Hematopoietic multipotent progenitor cell treated with erythropoietin and hydrocortisone succinate and interleukin-3 and kit ligand, for 15 days (in vitro differentiated cells): ENCODE measurements at regions not wholly inside any gene's neighbourhood (a gene's known extent, or its start where the extent isn't known, plus 50 kb on each side); places are given as distances from the start of the nearest gene placed in this dataset.

Experiments
- DNase-seq: peaks from one replicate; pipeline ENCODE4 v3.0.0-alpha.2; 2015; ENCODE audit warnings: low spot score

DNA sequence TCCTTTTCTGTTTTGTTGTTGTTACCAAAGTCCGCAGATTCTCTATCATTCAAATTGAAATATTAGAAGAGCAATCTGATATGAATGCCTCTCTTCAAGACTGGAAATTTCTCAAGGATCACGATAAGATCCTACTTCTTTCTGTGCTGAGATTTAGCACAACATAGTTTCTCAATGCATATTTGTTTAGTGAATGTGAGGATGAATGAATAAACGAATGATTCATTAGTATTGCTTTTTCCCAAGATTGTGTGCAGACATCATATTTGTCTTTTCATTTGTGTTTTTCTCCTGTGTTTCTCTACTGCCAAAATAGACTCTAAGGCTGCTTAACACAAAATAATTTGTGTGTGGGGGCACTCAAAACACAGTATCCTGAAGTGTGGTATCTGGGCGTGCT is 862.7 kb upstream of the MAP3K7 start:
- no peak for DNase-seq

GRCh38 chr6:91447530-91448254 is 860.8 kb upstream of the MAP3K7 start:
- no peak for DNase-seq

GRCh38 chr6:91447081-91447480 is 860.2 kb upstream of the MAP3K7 start:
- DNase-seq: no peak

GRCh38 chr6:91443405-91443804 is 856.5 kb upstream of the MAP3K7 start:
- no peak for DNase-seq

GRCh38 chr6:91442342-91442741 is 855.5 kb upstream of the MAP3K7 start:
- no peak for DNase-seq

- DNase-seq: no peak
These were observed 851.7 kb upstream of the MAP3K7 start for GRCh38 chr6:91438570-91438969.

GRCh38 chr6:91437315-91437729 is 850.5 kb upstream of the MAP3K7 start:
- no peak for DNase-seq

DNA sequence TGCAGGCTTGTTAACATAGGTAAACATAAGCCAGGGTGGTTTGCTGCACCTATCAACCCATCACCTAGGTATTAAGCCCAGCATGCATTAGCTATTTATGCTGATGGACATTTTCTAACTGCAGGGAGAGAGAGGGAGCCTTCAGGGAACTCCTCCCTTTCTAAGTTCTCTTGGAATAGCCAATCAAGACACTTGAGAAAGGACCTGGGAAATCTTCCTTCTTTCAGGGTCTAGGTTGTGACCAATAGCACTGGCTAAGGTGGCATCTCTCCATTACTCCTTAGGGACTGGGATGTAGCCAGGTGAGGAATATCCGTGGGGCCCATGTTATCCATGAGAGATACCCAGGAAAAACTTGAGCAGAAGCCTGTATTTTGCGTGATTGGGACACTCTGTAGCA is 849.6 kb upstream of the MAP3K7 start:
- no peak for DNase-seq

DNA sequence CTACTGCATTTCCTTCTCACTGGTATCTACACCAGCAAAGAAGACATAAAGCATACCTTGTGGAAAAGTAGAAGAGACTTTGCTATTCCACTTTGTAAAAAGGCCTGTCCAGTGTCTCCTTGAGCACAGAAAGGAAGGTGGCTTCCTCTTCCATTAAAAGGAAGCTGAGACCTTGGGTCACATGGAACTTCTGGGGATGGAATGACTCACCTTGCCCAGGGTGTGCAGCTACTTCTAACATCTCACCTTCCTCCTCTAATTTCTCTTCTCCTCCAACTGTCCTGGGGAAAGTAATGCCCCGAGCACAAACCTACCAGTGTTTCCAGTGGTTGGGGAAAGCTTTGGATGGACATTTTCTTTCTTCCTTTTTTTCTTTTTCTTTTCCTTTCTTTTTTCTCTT is 848.8 kb upstream of the MAP3K7 start:
- no peak for DNase-seq

DNA sequence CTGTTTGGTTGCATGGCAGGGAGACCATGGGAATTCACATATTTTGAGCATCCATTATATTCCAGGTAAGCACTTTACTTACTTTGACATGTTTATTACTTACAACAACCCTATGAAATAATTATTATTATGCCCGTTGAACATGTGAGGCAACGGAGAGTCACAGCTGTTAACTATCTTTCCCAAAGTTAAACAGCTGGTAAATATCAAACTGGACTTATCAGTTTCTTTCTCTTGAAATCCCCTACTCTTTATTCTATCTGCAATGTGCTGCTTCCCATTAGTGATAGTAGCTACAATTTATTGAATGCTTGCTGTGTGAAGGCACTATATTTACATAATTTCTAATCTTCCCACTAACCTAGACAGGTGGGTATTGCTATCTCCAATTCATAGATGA is 847.7 kb upstream of the MAP3K7 start:
- DNase-seq: no peak

DNA sequence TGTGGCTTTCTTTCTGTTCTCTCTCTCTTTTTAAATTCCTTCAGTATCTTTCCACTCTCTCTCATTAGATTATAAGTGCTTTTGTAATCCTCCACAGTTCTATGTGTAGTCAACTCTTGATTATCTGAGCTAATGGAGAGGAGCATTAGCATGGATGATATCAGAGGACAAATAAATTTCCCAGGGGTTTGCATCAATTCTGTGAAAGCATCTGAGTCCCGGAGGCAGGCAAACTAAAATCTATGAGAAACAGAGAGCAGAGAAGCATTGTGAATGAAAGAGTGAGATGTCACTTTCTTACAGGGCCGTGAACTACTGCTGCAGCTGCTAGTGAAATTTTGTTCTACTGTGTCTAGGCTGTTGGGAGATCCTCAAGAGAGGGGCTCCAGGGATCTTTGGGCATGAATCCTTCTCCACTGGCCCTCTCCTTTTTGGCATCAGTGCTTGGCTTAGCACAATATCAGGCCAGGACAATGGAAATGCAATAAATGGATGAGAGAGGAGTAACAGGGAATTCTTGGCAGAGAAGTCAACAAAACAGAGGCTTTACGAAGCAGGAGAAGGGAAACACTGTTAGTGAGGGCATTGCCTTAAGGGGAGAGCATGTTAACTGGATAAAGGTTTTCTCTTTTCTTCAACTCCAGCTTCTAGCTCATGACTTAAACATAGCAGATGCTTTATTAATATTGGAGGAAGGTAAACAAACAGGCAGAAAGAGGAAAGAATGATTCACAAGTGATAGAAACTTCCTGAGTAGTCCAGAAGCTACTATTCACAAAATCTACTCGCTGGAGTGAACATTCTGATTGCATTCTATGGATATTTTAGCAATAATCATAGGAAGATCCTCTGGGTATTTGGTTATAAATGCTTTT is 847.0 kb upstream of the MAP3K7 start:
- no peak for DNase-seq

DNA sequence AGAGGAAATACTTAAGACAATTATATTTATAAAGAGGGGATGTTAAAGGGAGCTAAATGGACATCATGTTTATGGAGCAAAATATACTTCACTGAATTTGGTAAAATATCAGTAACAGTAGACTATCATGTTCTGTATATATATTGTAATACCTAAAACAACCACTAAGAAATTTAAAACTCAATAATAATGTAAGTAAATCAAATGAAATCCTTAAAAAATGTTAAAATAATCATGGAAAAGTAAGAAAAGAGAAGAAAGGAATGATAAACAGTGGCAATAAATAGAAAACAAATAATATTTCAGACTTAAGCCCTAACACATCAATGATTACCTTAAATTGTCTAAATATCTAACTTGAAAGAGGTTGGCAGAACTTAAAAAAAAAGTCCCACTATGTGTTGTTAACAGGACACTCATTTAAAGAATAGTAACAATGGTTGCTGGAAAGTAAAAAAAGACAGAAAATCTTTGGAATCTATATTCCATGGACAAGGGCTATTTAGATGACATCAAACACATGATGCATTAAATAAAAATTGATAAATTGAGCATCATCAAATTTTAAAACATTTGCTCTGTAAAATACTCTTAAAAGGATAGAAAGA is 842.2 kb upstream of the MAP3K7 start:
- no peak for DNase-seq

DNA sequence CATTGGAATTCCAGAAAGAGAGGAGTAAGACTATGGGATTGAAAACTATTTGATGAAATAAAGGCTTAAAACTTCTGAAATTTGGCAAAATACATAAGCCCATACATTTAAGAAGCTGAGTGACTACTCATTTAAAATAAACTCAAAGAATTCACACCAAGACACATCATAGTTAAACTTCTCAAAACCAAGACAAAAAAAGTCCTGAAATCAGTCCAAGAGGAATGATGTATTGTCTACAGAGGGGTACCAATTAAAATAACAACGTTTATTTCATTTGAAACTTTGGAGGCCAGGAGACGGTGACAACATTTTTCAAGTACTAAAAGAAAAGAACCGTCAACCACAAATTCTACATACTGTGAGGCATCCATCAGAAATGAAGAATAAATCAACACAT is 841.4 kb upstream of the MAP3K7 start:
- DNase-seq: no peak

DNA sequence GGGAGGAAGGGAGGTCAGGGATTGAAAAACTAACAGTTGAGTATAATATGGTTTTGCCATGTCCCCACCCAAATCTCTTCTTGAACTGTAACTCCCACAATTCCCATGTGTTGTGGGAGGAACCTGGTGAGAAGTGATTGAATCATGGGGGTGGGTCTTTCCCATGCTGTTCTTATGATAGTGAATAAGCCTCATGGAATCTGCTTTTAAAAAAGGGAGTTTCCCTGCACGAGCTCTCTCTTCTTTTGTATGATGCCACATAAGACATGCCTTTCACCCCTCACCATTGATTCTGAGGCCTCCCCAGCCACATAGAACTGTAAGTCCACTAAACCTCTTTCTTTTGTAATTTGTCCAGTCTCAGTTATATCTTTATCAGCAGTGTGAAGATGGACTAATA is 833.4 kb upstream of the MAP3K7 start:
- no peak for DNase-seq

DNA sequence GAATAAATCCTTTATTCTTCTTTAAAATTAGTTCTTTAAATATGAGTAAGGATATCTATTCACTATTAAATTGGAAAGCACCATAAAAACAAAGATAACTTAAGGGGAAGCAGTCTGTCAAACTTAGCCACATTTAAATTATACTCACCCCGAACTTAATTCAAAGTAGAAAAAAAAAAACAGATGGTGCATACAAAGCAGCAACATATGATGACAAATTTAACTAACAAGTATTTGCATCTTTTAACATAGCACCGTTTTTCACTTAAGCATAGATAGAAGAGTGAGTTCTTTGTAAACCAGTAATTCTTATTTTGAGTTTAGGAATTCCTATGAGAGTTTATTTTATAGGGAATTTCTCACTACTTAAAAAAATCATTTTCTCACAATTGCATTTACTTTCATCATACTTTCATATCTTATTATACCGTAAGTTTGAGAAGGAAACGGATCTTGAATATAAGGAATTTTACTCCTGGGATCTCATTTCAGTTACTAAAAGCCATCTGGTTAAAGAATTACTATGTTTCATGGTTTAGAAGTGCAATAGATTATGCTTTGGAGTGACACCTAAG is 828.2 kb upstream of the MAP3K7 start:
- DNase-seq: no peak

- DNase-seq: no peak
These were observed 825.7 kb upstream of the MAP3K7 start for GRCh38 chr6:91412532-91412931.

GRCh38 chr6:91407706-91408105 is 820.8 kb upstream of the MAP3K7 start:
- no peak for DNase-seq

DNA sequence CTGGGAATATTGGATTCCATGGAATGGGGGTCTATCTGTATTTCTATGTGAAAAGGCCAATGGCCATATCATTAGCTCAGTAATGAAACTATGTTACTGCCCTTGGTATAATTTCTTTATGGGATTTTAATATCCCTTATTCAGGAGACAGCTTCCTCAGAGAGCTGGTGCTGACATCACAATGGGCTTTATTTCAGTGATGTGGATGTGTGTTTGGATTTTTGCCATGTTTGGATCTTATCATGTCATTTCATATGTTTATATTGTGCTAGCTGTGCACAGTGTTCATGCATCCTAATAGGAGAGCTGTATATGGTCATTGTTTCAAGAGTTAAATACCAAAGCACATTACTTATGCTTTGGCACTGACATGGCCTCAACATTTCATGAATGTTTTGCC is 806.1 kb upstream of the MAP3K7 start:
- no peak for DNase-seq

DNA sequence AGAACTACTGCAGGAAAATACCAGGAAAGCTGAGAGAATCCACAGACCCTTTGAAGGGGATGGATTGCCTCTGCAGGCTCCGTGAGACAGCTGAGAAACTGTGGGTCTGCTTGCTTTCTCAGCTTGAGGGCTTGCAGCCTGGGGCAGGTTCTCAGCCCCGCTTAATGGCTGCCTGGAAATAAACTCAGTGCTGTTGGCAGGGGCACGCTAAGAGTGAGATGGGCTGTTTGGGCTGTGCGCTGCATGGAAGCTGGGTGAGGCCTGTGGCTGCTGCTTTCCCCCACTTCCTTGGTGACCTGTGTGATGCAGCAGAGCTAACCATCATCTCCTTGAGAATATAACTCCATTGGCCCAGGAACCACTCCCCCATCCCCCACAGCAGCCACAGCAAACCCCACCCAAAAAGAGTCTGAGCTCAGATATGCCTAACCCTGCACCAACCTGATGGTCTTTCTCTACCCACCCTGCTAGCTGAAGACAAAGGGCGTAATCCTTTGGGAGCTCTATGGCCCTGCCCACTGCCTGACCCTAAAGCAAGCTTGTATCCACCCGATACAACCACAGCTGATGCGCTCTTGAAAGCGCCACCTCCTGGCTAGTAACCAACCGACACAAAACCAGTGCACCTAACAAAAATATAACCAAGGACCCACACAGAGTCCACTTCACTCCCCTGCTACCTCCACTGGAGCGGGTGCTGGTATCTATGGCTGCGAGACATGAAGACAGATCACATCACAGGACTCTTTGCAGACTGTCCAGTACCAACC is 800.6 kb upstream of the MAP3K7 start:
- DNase-seq: no peak

DNA sequence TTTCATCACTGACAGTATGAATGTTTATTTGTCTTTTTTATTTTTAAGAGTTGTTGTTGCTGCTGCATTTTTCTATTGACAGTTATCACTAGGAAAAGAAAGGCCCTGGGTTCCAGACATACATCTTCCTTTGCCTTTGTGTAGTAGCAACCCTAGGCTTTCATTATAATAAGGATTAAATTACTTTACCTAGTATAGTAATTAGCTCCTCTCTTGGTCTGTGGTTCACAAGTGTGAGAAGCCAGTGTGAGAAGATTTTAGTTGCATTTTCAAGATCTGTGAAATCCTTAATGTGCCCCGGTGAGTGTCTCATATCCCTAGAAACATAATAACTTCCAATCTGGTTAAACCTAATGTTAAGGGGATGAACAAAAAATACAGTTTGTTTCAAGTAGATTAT is 799.3 kb upstream of the MAP3K7 start:
- no peak for DNase-seq

DNA sequence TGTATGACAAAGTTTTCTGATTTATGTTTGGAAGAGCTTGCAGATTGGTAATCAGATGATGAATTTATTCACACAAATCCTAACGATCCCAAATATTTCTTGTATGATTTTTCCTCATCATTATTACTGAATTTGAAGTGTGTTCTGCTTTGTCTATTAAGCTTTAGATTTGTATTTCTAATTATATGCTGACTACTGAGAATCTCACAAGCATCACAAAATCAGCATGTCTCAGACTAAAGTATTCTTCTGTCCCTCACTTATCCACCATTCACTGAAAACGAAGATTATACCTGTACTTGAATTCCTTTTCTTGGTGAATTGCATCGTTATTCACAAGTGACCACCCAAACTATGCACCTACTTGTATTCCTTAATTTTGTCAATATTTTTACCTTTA is 796.3 kb upstream of the MAP3K7 start:
- no peak for DNase-seq

DNA sequence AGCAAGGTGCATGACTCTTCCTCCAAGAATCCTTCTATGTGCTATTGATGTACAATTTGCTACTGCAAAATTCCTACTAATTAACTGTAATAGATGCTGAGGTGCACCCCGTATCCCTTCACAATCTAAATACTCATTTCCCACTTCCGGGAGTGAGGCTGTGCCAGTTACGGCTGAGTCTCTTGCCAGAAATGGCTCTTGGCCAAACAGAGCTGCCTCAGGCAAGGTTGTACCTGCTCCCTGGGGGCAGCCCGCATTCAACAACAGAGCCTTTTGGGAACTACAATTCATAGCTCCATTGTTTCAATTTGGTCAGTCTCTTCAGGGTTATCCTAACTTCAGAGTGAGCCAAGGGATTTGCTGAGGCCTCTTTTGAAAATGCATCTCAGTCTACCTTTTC is 789.8 kb upstream of the MAP3K7 start:
- DNase-seq: no peak
